PFSK-1 (cell line): ENCODE measurements at regions not wholly inside any gene's neighbourhood (a gene's known extent, or its start where the extent isn't known, plus 50 kb on each side); places are given as distances from the start of the nearest gene placed in this dataset.

Source experiments
- FOXP2 ChIP-seq: optimal IDR thresholded peaks from 2 replicates; pipeline ENCODE3; 2011; ENCODE audit warnings: borderline replicate concordance, control low read depth, inconsistent platforms; ENCODE audit not compliant: insufficient read depth; ENCODE audit errors: extremely low read length, extremely low read depth
- POLR2AphosphoS5 ChIP-seq: IDR thresholded peaks from 2 replicates; pipeline ENCODE4 v1.6.1; 2012; ENCODE audit warnings: low read depth, mild to moderate bottlenecking, control low read depth, low read length, moderate library complexity
- REST ChIP-seq, 2 experiments: IDR thresholded peaks; 2 replicates each; pipeline versions ENCODE4 v1.6.1 to v1.8.0; 2011 to 2012; ENCODE audit warnings: low read depth in 2 of 2, low read length in 2 of 2, control low read depth in 1 of 2, inconsistent platforms in 1 of 2, mild to moderate bottlenecking in 1 of 2, moderate library complexity in 1 of 2; ENCODE audit not compliant: insufficient read depth in 1 of 2
- SIN3A ChIP-seq: IDR thresholded peaks from 2 replicates; pipeline ENCODE4 v1.6.1; 2012; ENCODE audit warnings: mild to moderate bottlenecking, low read length, moderate library complexity, borderline replicate concordance; ENCODE audit not compliant: insufficient read depth
- TAF1 ChIP-seq: IDR thresholded peaks from 2 replicates; pipeline ENCODE4 v1.6.1; 2012; ENCODE audit warnings: low read length, control low read depth, borderline replicate concordance; ENCODE audit not compliant: insufficient read depth

GRCh38 chr7:16369855-16370254 is 51.5 kb downstream of the CRPPA start:
- TF ChIP-seq FOXP2 (no peak), POLR2AphosphoS5 (no peak), TAF1 (no peak), SIN3A (no peak), REST (IDR thresholded peaks at IDR 0.05; ENCODE audit: insufficient read depth in 1 of 2, low read depth in 2 of 2, low read length in 2 of 2) (no peak)

DNA sequence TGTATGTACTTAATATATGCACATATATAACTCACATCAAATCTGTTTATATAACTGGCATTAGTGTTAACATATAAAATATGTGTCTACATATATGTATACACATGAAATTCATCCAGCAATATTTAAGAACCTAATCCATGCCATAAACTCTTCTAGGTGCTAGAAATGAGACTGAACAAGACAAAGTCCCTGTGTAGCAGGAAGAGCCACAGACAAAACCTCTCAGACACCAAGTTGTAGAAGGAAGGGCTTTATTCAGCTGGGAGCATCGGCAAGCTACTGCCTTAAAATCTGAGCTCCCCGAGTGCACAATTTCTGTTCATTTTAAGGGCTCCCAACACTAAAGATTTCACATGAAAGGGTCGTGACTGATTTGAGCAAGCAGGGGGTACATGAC is 52.5 kb downstream of the CRPPA start:
- TF ChIP-seq FOXP2: no peak
- no peak for TF ChIP-seq SIN3A
- no peak for TF ChIP-seq POLR2AphosphoS5
- TF ChIP-seq TAF1: no peak
- TF ChIP-seq REST (IDR thresholded peaks at IDR 0.05; ENCODE audit: insufficient read depth in 1 of 2, low read depth in 2 of 2, low read length in 2 of 2): no peak

DNA sequence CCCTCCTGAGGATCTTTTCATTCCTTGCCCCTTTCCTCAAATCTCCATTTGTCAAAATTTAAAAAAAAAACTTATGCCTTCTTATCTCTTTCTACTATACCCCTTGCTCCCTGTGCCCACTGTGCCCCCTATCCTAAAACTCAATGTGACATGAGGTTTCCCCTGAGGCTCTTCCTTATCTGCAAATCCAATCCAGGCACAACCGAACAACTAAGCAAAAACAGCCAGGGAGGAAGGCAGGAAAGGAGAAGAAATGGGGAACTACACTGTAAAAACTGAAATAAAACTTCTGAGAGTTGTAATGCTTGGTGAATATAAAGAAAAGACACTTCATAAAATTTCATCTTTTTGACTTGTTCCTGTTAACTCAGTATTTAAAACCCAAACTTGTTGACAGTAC is 54.2 kb downstream of the CRPPA start:
- no peak for TF ChIP-seq POLR2AphosphoS5
- TF ChIP-seq REST (IDR thresholded peaks at IDR 0.05; ENCODE audit: insufficient read depth in 1 of 2, low read depth in 2 of 2, low read length in 2 of 2): no peak
- TF ChIP-seq SIN3A: no peak
- TF ChIP-seq TAF1: no peak
- no peak for TF ChIP-seq FOXP2

- TF ChIP-seq FOXP2 (no peak), REST (IDR thresholded peaks at IDR 0.05; ENCODE audit: insufficient read depth in 1 of 2, low read depth in 2 of 2, low read length in 2 of 2) (no peak), SIN3A (no peak)
Observed at GRCh38 chr7:16365952-16366351, 55.4 kb downstream of the CRPPA start.

GRCh38 chr7:16365177-16365576 is 56.2 kb downstream of the CRPPA start:
- TF ChIP-seq TAF1 (no peak), POLR2AphosphoS5 (no peak), SIN3A (no peak), REST (IDR thresholded peaks at IDR 0.05; ENCODE audit: insufficient read depth in 1 of 2, low read depth in 2 of 2, low read length in 2 of 2) (no peak), FOXP2 (no peak)
